ENCODE measurements at regions not wholly inside any gene's neighbourhood (a gene's known extent, or its start where the extent isn't known, plus 50 kb on each side); places are given as distances from the start of the nearest gene placed in this dataset.

GRCh38 chr12:5099591-5099990, 55.9 kb downstream of the KCNA5 start:
- TF ChIP-seq CTCF (conservative IDR thresholded peaks at IDR 0.05; ENCODE audit: low read depth, low read length) (no peak), EZH2 (IDR thresholded peaks at IDR 0.05; ENCODE audit: low read length, unreplicated experiment) (no peak)
